Endothelial cell (in vitro differentiated cells): ENCODE measurements at regions not wholly inside any gene's neighbourhood (a gene's known extent, or its start where the extent isn't known, plus 50 kb on each side); places are given as distances from the start of the nearest gene placed in this dataset.
"Not testable (repeated sequence)": the region's sequence is repeated elsewhere in the genome, so short reads cannot be mapped to it uniquely, and the experiment has no call there.

Source experiments
- DNase-seq: peaks from one replicate; pipeline ENCODE4 v3.0.0; 2021; ENCODE audit warnings: low spot score
- H3K27ac Mint-ChIP-seq: one replicate; pipeline ENCODE4 v1.8.0; 2021; ENCODE audit warnings: mixed read lengths, inconsistent platforms; ENCODE audit not compliant: unreplicated experiment
- H3K27me3 Mint-ChIP-seq: one replicate; pipeline ENCODE4 v1.8.0; 2021; ENCODE audit warnings: mild to moderate bottlenecking, moderate library complexity, mixed read lengths, inconsistent platforms; ENCODE audit not compliant: unreplicated experiment
- H3K36me3 Mint-ChIP-seq: one replicate; pipeline ENCODE4 v1.8.0; 2021; ENCODE audit warnings: mild to moderate bottlenecking, low read depth, mixed read lengths, inconsistent platforms; ENCODE audit not compliant: unreplicated experiment
- H3K4me1 Mint-ChIP-seq: one replicate; pipeline ENCODE4 v1.8.0; 2021; ENCODE audit warnings: mild to moderate bottlenecking, mixed read lengths, inconsistent platforms; ENCODE audit not compliant: unreplicated experiment
- H3K4me3 Mint-ChIP-seq: one replicate; pipeline ENCODE4 v1.8.0; 2021; ENCODE audit warnings: mild to moderate bottlenecking, mixed read lengths, inconsistent platforms; ENCODE audit not compliant: unreplicated experiment
- H3K9me3 Mint-ChIP-seq: one replicate; pipeline ENCODE4 v1.8.0; 2021; ENCODE audit warnings: mixed read lengths, inconsistent platforms; ENCODE audit not compliant: unreplicated experiment
- TF ChIP-seq, protein P1 (sequence below): fragments of 200-600 bp; sonication (generic); IDR thresholded peaks from one replicate; pipeline ENCODE4 v1.5.0; 2021; ENCODE audit warnings: antibody characterized with exemption; ENCODE audit not compliant: unreplicated experiment

DNA sequence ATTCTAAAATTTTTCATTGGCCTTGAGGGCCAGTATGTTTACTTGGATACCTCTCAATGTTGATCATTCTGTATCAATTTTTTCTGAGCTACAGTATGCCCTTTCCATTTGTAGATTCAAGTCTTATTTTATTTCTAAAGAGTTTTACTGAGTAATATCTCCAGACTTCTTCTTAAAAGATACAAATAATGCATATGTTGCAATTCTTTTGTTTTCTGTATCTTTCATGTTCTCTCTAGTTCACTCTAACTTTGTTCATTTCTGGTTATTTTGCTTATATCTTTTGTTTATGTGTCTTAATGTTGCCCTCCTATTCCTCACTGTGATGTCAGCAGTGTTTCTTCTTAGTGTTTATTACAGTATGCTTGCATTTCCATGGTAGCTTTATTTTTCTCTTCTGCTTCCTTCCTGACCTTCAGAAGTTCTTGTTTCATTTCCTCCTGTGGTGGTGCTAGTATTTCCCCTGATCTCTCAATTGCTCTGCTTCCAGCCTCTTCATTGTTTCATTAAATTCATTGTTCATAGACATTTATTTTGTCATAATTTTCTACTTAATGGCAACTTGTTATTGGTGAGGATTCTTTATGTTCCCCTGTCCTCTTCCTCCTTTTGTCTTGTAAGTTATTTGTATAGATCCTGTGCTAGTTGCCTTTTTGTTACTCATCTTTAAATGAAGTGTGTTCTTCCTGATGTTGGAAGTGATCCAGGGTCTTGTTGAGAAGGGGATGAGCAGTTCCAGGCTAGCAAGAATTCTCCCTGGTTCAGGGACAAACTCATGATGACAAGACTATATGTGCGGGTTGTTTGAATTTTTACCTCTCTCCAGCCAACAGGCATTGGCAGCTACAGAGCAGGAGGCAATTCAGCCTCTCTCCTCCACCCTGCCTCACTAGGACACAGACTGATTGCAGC, 160.8 kb downstream of the DEPDC1B start:
- H3K27me3 Mint-ChIP-seq, result peaks cover 2% of the 10 kb centered on the region
- DNase-seq, result no peak
- TF ChIP-seq, protein P1, sequence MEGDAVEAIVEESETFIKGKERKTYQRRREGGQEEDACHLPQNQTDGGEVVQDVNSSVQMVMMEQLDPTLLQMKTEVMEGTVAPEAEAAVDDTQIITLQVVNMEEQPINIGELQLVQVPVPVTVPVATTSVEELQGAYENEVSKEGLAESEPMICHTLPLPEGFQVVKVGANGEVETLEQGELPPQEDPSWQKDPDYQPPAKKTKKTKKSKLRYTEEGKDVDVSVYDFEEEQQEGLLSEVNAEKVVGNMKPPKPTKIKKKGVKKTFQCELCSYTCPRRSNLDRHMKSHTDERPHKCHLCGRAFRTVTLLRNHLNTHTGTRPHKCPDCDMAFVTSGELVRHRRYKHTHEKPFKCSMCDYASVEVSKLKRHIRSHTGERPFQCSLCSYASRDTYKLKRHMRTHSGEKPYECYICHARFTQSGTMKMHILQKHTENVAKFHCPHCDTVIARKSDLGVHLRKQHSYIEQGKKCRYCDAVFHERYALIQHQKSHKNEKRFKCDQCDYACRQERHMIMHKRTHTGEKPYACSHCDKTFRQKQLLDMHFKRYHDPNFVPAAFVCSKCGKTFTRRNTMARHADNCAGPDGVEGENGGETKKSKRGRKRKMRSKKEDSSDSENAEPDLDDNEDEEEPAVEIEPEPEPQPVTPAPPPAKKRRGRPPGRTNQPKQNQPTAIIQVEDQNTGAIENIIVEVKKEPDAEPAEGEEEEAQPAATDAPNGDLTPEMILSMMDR, result no peak
- H3K27ac Mint-ChIP-seq, result peak overlapping the region; percentile 97
- H3K4me1 Mint-ChIP-seq, result peaks cover 37% of the 10 kb centered on the region
- no peaks in the 10 kb centered on the region for H3K9me3 Mint-ChIP-seq
- H3K4me3 Mint-ChIP-seq, result peak overlapping the region; percentile 31
- no peaks in the 10 kb centered on the region for H3K36me3 Mint-ChIP-seq

DNA sequence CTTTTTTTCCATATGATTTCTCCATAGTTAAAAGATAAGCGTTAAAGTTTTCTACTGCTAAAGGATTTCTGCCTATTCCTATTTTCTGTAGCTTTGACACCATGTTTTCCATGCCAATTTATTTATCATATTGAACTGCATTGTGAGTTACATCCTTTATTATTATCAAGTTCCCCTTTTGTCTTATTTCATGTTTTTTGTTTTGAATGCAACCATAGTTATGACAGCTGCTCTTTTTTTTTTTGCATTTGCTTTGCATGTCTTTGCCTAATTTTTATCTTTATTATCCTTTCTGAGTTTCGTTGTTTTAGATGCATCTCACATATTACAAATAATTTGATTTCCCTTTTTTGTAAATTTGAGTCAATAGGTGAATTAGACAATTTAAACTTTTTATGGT, 161.5 kb downstream of the DEPDC1B start:
- H3K4me1 Mint-ChIP-seq, result peaks cover 37% of the 10 kb centered on the region
- no peaks in the 10 kb centered on the region for H3K9me3 Mint-ChIP-seq
- H3K27me3 Mint-ChIP-seq, result peaks cover 2% of the 10 kb centered on the region
- peak overlapping the region; percentile 97 for H3K27ac Mint-ChIP-seq
- H3K4me3 Mint-ChIP-seq, result no peak overlapping the region
- TF ChIP-seq, protein P1, result no peak
- no peak for DNase-seq
- no peaks in the 10 kb centered on the region for H3K36me3 Mint-ChIP-seq

DNA sequence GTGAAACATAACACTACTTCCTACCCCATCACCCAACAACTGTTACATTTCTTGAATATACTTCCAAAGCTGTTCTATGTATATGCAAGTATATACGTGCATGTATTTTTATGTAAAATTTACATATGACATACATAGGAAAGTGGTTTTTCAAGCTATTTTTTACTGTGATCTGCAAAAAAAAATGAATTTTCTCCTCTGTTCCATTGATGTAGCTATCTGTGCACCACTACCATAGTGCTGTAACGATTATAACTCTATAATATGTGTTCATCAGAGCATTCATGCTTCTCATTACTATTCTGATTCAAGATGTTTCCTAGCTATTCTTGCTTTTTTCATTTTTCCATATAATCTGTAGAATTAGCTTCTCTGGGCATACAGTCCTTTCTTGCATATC, 164.0 kb downstream of the DEPDC1B start:
- H3K4me1 Mint-ChIP-seq, result peaks cover 26% of the 10 kb centered on the region
- H3K27ac Mint-ChIP-seq, result no peak overlapping the region
- TF ChIP-seq, protein P1, result no peak
- H3K9me3 Mint-ChIP-seq, result no peaks in the 10 kb centered on the region
- DNase-seq, result no peak
- H3K27me3 Mint-ChIP-seq, result peaks cover 2% of the 10 kb centered on the region
- no peak overlapping the region for H3K4me3 Mint-ChIP-seq
- H3K36me3 Mint-ChIP-seq, result no peaks in the 10 kb centered on the region

DNA sequence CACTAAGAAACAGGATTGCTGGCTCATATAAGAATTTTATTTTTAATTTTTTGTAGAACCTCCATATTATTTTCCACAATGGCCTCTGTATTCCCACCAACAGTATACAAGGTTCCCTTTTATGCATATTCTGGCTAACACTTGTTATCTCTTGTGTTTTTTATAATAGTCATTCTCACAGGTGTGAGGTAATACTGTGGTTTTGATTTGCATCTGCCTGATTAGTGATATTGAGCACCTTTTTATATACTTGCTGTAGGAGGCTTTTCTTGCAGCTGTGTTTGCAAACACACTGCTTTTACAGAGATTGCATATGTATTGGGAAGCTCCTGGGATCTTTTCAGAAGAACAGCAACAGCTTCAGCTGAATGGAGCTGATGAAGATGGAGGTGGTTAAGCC, 164.8 kb downstream of the DEPDC1B start:
- no peak for DNase-seq
- Mint-ChIP-seq H3K36me3 (no peaks in the 10 kb centered on the region), H3K9me3 (no peaks in the 10 kb centered on the region), H3K4me3 (no peak overlapping the region), H3K4me1 (peaks cover 18% of the 10 kb centered on the region), H3K27me3 (peaks cover 2% of the 10 kb centered on the region), H3K27ac (no peak overlapping the region)
- TF ChIP-seq, protein P1, result no peak

DNA sequence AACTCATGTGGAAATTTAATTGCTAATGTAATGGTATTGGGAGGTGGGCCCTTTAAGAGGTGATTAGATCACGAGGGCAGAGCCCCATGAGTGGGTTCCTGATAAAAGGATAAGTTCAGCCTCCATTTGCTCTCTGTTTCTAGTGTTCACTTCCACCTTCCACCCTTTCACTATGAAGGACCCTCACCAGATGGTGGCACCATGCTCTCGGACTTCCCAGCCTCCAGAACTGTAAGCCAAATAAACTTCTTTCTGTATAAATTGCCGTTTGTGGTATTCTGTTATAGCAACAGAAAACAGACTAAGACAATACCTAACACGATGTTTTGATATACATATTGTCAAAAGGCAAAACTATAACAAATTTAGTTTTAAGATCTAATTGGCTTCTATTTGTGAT, 166.2 kb downstream of the DEPDC1B start:
- TF ChIP-seq, protein P1, result no peak
- H3K4me3 Mint-ChIP-seq, result no peak overlapping the region
- H3K27ac Mint-ChIP-seq, result no peak overlapping the region
- H3K9me3 Mint-ChIP-seq, result no peaks in the 10 kb centered on the region
- H3K4me1 Mint-ChIP-seq, result peaks cover 8% of the 10 kb centered on the region
- no peak for DNase-seq
- peaks cover 3% of the 10 kb centered on the region for H3K27me3 Mint-ChIP-seq
- H3K36me3 Mint-ChIP-seq, result no peaks in the 10 kb centered on the region

DNA sequence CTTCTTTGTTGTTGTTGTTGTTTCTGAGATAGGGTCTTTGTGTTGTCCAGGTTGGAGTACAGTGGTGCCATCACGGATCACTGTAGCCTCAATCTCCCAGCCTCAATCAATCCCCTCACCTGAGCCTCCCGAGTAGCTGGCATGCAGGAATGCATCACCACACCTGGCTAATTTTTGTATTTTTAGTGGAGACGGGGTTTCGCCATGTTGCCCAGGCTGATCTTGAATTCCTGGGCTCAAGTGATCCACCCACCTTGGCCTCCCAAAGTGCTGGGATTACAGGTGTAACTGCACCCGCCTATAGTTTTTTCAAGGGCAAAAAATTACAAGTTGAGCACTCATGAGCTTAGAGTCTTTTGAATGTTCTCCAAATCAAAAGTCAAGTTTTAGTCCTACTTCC, 167.2 kb downstream of the DEPDC1B start:
- not testable (repeated sequence) for DNase-seq, H3K9me3 Mint-ChIP-seq, H3K4me3 Mint-ChIP-seq, H3K27ac Mint-ChIP-seq, H3K36me3 Mint-ChIP-seq, H3K27me3 Mint-ChIP-seq, H3K4me1 Mint-ChIP-seq

DNA sequence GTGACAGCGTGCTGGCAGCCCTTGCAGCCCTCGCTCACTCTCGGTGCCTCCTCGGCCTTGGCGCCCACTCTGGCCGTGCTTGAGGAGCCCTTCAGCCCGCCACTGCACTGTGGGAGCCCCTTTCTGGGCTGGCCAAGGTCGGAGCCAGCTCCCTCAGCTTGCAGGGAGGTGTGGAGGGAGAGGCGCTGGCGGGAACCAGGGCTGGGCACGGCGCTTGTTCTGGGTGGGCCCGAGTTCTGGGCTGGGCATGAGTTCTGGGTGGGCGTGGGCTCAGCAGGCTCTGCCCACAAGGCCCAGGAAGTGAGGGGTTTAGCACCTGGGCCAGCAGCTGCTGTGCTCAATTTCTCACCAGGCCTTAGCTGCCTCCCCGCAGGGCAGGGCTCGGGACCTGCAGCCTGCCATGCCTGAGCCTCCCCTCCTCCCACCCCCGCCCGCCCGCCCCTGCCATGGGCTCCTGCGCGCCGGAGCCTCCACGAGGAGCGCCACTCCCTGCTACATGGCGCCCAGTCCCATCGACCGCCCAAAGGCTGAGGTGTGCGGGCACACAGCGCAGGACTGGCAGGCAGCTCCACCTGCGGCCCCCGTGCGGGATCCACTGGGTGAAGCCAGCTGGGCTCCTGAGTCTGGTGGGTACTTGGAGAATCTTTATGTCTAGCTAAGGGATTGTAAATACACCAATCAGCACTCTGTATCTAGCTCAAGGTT, 169.7 kb downstream of the DEPDC1B start:
- H3K4me1 Mint-ChIP-seq, H3K27me3 Mint-ChIP-seq, DNase-seq, H3K4me3 Mint-ChIP-seq, H3K36me3 Mint-ChIP-seq, H3K9me3 Mint-ChIP-seq, H3K27ac Mint-ChIP-seq: not testable (repeated sequence)
